ENCODE measurements at regions not wholly inside any gene's neighbourhood (a gene's known extent, or its start where the extent isn't known, plus 50 kb on each side); places are given as distances from the start of the nearest gene placed in this dataset.

GRCh38 chr3:168197162-168197561 is 101.4 kb upstream of the GOLIM4 start:
- DNase-seq = no peak

- DNase-seq = no peak
These were observed 96.1 kb upstream of the GOLIM4 start for GRCh38 chr3:168191856-168192255.

- DNase-seq = no peak
These were observed 91.5 kb upstream of the GOLIM4 start for GRCh38 chr3:168187233-168187632.

- no peak for DNase-seq
These were observed 90.7 kb upstream of the GOLIM4 start for GRCh38 chr3:168186293-168186983.

GRCh38 chr3:168183774-168184173 is 88.0 kb upstream of the GOLIM4 start:
- DNase-seq = no peak

GRCh38 chr3:168168743-168169142 is 73.0 kb upstream of the GOLIM4 start:
- DNase-seq = no peak

- DNase-seq = peak; percentile 37
These were observed 69.9 kb upstream of the GOLIM4 start for GRCh38 chr3:168165390-168166269.

- no peak for DNase-seq
These were observed 66.4 kb upstream of the GOLIM4 start for GRCh38 chr3:168162172-168162571.

GRCh38 chr3:168161696-168162095 is 66.0 kb upstream of the GOLIM4 start:
- DNase-seq = no peak

- no peak for DNase-seq
These were observed 62.2 kb upstream of the GOLIM4 start for GRCh38 chr3:168157903-168158302.

- no peak for DNase-seq
These were observed 61.5 kb upstream of the GOLIM4 start for GRCh38 chr3:168157099-168157700.

GRCh38 chr3:168156479-168156878 is 60.8 kb upstream of the GOLIM4 start:
- DNase-seq = no peak

- DNase-seq = no peak
These were observed 59.6 kb upstream of the GOLIM4 start for GRCh38 chr3:168155303-168155702.

- no peak for DNase-seq
These were observed 58.4 kb upstream of the GOLIM4 start for GRCh38 chr3:168154089-168154488.

GRCh38 chr3:168152149-168152548 is 56.4 kb upstream of the GOLIM4 start:
- no peak for DNase-seq
